Endodermal cell (in vitro differentiated cells): ENCODE measurements at regions not wholly inside any gene's neighbourhood (a gene's known extent, or its start where the extent isn't known, plus 50 kb on each side); places are given as distances from the start of the nearest gene placed in this dataset.

ENCODE experiments used
- DNase-seq: peaks from one replicate; pipeline ENCODE4 v3.0.0-alpha.2; 2017
- H3K27ac ChIP-seq: 2 replicates; pipeline ENCODE4 v1.5.1; 2013; ENCODE audit warnings: mild to moderate bottlenecking, low read depth, low read length, moderate library complexity
- H3K27me3 ChIP-seq: 2 replicates; pipeline ENCODE4 v1.6.1; 2013; ENCODE audit warnings: mild to moderate bottlenecking, low read length, moderate library complexity; ENCODE audit not compliant: insufficient read depth, control insufficient read depth, poor library complexity, severe bottlenecking
- H3K36me3 ChIP-seq: 2 replicates; pipeline ENCODE4 v1.7.0; 2013; ENCODE audit warnings: mild to moderate bottlenecking, low read length, moderate library complexity; ENCODE audit not compliant: control insufficient read depth, insufficient read depth
- H3K4me1 ChIP-seq: one replicate; pipeline ENCODE4 v1.7.0; 2013; ENCODE audit warnings: low read length; ENCODE audit not compliant: control insufficient read depth, insufficient read depth
- H3K4me3 ChIP-seq: 2 replicates; pipeline ENCODE4 v1.5.1; 2013; ENCODE audit warnings: mild to moderate bottlenecking, low read length, moderate library complexity
- H3K9ac ChIP-seq: 2 replicates; pipeline ENCODE4 v1.6.1; 2013; ENCODE audit warnings: mild to moderate bottlenecking, low read length, moderate library complexity; ENCODE audit not compliant: poor library complexity, severe bottlenecking; ENCODE audit errors: extremely low read depth
- H3K9me3 ChIP-seq: 2 replicates; pipeline ENCODE4 v1.6.1; 2013; ENCODE audit warnings: mild to moderate bottlenecking, low read length, moderate library complexity; ENCODE audit not compliant: control insufficient read depth
- H3K27ac Mint-ChIP-seq: 2 replicates; pipeline ENCODE4 v1.8.0; 2020; ENCODE audit warnings: mixed read lengths
- H3K27me3 Mint-ChIP-seq: 2 replicates; pipeline ENCODE4 v1.8.0; 2021; ENCODE audit warnings: mild to moderate bottlenecking, mixed read lengths; ENCODE audit not compliant: insufficient read depth
- H3K36me3 Mint-ChIP-seq: 2 replicates; pipeline ENCODE4 v1.8.0; 2020; ENCODE audit warnings: low read depth, mixed read lengths
- H3K4me1 Mint-ChIP-seq: 2 replicates; pipeline ENCODE4 v1.8.0; 2020; ENCODE audit warnings: mixed read lengths
- H3K4me3 Mint-ChIP-seq: 2 replicates; pipeline ENCODE4 v1.8.0; 2020; ENCODE audit warnings: mild to moderate bottlenecking, moderate library complexity, mixed read lengths
- H3K9me3 Mint-ChIP-seq: 2 replicates; pipeline ENCODE4 v1.8.0; 2020; ENCODE audit warnings: mild to moderate bottlenecking, mixed read lengths
- CTCF ChIP-seq: fragments of 200-600 bp; sonication (generic); conservative IDR thresholded peaks from 2 replicates; pipeline ENCODE4 v1.5.0; 2021; ENCODE audit warnings: antibody characterized with exemption, mild to moderate bottlenecking
- WGBS, 2 experiments: methylation state at CpG; one replicate each; pipeline versions ENCODE4 v1.1.5 to v1.1.7; 2013; ENCODE audit warnings: missing lambda C conversion rate in 2 of 2, mixed read lengths in 1 of 2; ENCODE audit not compliant: insufficient coverage in 1 of 2, insufficient read length in 1 of 2; 5-methylcytosine and 5-hydroxymethylcytosine counted together

GRCh38 chr2:62300925-62301324 is 105.0 kb downstream of the B3GNT2 start:
- WGBS, 2 experiments, result 95 to 100% methylated on average over 1 to 4 of the region's 4 CpGs
- peaks cover 43% of the 10 kb centered on the region for H3K4me1 Mint-ChIP-seq
- H3K4me3 Mint-ChIP-seq, result no peak overlapping the region

GRCh38 chr2:62297624-62298010 is 101.7 kb downstream of the B3GNT2 start:
- no peak overlapping the region for H3K4me3 Mint-ChIP-seq

More at GRCh38 chr2:62300925-62301324, 105.0 kb downstream of the B3GNT2 start:
- no peaks in the 10 kb centered on the region for H3K27me3 ChIP-seq
- H3K9ac ChIP-seq, result no peak overlapping the region
- no peak overlapping the region for H3K27ac ChIP-seq
- Mint-ChIP-seq H3K9me3 (no peaks in the 10 kb centered on the region), H3K27me3 (no peaks in the 10 kb centered on the region), H3K36me3 (no peaks in the 10 kb centered on the region), H3K27ac (no peak overlapping the region)
- no peaks in the 10 kb centered on the region for H3K36me3 ChIP-seq
- H3K4me1 ChIP-seq, result peaks cover 15% of the 10 kb centered on the region
- H3K9me3 ChIP-seq, result no peaks in the 10 kb centered on the region
- no peak for TF ChIP-seq CTCF
- no peak for DNase-seq
- no peak overlapping the region for H3K4me3 ChIP-seq

GRCh38 chr2:62296832-62297623 is 101.1 kb downstream of the B3GNT2 start:
- H3K4me1 Mint-ChIP-seq, result peaks cover 28% of the 10 kb centered on the region
- H3K36me3 Mint-ChIP-seq, result no peaks in the 10 kb centered on the region
- no peaks in the 10 kb centered on the region for H3K36me3 ChIP-seq
- H3K27ac Mint-ChIP-seq, result peak overlapping the region; percentile 45
- no peaks in the 10 kb centered on the region for H3K9me3 Mint-ChIP-seq
- H3K4me3 ChIP-seq, result no peak overlapping the region
- no peaks in the 10 kb centered on the region for H3K27me3 Mint-ChIP-seq
- H3K27ac ChIP-seq, result no peak overlapping the region
- no peaks in the 10 kb centered on the region for H3K27me3 ChIP-seq
- TF ChIP-seq CTCF, result no peak
- no peak overlapping the region for H3K4me3 Mint-ChIP-seq
- 89 to 97% methylated on average over 4 to 8 of the region's 8 CpGs for WGBS, 2 experiments
- H3K9me3 ChIP-seq, result no peaks in the 10 kb centered on the region
- H3K9ac ChIP-seq, result no peak overlapping the region
- no peak for DNase-seq
- H3K4me1 ChIP-seq, result peaks cover 9% of the 10 kb centered on the region

More at GRCh38 chr2:62297624-62298010, 101.7 kb downstream of the B3GNT2 start:
- Histone ChIP-seq H3K36me3 (no peaks in the 10 kb centered on the region), H3K9me3 (no peaks in the 10 kb centered on the region), H3K27me3 (no peaks in the 10 kb centered on the region), H3K9ac (no peak overlapping the region), H3K4me1 (peaks cover 9% of the 10 kb centered on the region), H3K27ac (no peak overlapping the region), H3K4me3 (no peak overlapping the region)
- peak; percentile 84 for DNase-seq
- H3K9me3 Mint-ChIP-seq, result no peaks in the 10 kb centered on the region
- H3K27ac Mint-ChIP-seq, result peak overlapping the region; percentile 45
- peaks cover 28% of the 10 kb centered on the region for H3K4me1 Mint-ChIP-seq
- H3K27me3 Mint-ChIP-seq, result no peaks in the 10 kb centered on the region
- peak; percentile 82 for TF ChIP-seq CTCF
- H3K36me3 Mint-ChIP-seq, result no peaks in the 10 kb centered on the region
- WGBS, 2 experiments, result 67 to 70% methylated on average over 1 to 3 of the region's 3 CpGs
